ENCODE measurements at regions not wholly inside any gene's neighbourhood (a gene's known extent, or its start where the extent isn't known, plus 50 kb on each side); places are given as distances from the start of the nearest gene placed in this dataset.

DNA sequence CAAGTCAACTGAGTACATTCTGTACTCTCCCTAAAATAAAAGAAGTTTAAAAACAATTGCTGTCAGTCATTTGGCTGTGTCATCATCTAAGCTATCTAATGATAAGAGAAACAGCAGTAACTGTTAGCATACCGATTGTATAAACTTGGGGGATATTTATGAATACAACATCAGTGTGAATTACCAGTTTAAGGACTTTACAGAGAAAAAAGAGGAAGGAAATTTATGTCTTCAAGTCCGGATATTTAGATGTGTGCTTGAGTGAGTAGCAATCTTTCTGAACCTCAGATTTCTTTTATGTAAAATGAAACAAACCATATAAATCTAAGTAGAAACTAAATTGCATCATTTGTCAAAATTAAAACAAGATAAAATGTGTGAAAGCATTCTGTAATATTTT lies 1557.0 kb downstream of the MRPL39 start:
- peaks cover 23% of the 10 kb centered on the region for H3K9me3 Mint-ChIP-seq (ENCODE audit: low read depth)
- no peaks in the 10 kb centered on the region for H3K27me3 Mint-ChIP-seq (ENCODE audit: low read depth)
- DNase-seq (ENCODE audit: low spot score), result no peak
- TF ChIP-seq, protein P1, sequence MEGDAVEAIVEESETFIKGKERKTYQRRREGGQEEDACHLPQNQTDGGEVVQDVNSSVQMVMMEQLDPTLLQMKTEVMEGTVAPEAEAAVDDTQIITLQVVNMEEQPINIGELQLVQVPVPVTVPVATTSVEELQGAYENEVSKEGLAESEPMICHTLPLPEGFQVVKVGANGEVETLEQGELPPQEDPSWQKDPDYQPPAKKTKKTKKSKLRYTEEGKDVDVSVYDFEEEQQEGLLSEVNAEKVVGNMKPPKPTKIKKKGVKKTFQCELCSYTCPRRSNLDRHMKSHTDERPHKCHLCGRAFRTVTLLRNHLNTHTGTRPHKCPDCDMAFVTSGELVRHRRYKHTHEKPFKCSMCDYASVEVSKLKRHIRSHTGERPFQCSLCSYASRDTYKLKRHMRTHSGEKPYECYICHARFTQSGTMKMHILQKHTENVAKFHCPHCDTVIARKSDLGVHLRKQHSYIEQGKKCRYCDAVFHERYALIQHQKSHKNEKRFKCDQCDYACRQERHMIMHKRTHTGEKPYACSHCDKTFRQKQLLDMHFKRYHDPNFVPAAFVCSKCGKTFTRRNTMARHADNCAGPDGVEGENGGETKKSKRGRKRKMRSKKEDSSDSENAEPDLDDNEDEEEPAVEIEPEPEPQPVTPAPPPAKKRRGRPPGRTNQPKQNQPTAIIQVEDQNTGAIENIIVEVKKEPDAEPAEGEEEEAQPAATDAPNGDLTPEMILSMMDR (IDR thresholded peaks at IDR 0.05), result no peak
- no peak overlapping the region for H3K27ac Mint-ChIP-seq (ENCODE audit: unreplicated experiment)
- no peak overlapping the region for H3K4me3 Mint-ChIP-seq (ENCODE audit: unreplicated experiment)
- no peaks in the 10 kb centered on the region for H3K36me3 Mint-ChIP-seq (ENCODE audit: low read depth)
- H3K4me1 Mint-ChIP-seq (ENCODE audit: low read depth), result peaks cover 4% of the 10 kb centered on the region

DNA sequence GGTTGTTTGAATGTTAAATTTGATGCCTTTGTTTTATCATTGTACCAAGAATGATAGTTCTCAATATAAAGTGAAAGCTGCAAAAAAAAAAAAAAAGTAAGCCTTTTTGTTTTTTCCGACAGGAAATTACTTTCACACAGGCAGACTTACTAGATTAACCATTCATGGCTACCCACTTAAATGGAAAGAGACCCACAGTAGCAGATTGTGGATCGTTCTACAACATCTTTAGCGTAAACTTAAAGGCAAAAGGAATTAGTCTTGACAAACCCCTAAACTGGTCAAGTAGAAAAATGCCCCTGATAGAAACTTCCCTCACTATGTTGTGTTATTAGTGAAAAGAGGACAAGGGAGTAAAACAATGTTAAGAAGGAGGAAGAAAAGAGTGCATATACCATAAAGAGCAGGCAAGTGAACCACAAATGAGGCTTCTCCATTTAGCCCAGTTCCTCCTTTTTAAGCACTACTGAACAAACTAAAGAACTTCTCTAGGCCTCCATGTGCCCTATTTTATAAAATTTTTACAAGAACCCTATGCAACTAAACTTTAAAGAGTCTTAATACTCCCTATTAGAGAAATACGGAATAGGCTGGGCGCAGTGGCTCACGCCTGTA lies 1560.3 kb downstream of the MRPL39 start:
- H3K4me1 Mint-ChIP-seq (ENCODE audit: low read depth), result peaks cover 4% of the 10 kb centered on the region
- H3K27ac Mint-ChIP-seq (ENCODE audit: unreplicated experiment), result no peak overlapping the region
- no peaks in the 10 kb centered on the region for H3K27me3 Mint-ChIP-seq (ENCODE audit: low read depth)
- TF ChIP-seq, protein P1 (IDR thresholded peaks at IDR 0.05), result no peak
- no peak for DNase-seq (ENCODE audit: low spot score)
- H3K4me3 Mint-ChIP-seq (ENCODE audit: unreplicated experiment), result no peak overlapping the region
- no peaks in the 10 kb centered on the region for H3K36me3 Mint-ChIP-seq (ENCODE audit: low read depth)
- peaks cover 21% of the 10 kb centered on the region for H3K9me3 Mint-ChIP-seq (ENCODE audit: low read depth)

DNA sequence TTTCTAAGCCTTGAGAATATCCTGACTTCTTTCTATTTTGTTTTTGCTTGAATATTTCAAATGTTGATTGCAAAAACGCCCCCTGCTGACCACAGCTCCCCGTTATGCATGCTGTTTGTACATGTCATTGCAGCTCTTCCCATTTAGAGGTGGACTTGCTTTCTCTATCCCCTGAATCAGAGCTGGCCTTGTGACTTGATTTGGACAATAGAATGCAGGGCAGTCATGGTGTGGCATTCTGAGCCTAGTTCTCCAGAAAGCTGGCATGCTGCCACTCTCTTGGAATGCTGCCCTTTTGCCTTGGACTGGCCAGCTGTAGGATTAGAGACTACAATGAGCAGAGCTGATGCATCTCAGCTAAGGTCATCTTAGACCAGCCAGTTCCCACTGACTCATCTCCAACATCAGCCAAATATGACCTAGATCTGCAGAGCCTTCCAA lies 1561.5 kb downstream of the MRPL39 start:
- TF ChIP-seq, protein P1 (IDR thresholded peaks at IDR 0.05), result no peak

DNA sequence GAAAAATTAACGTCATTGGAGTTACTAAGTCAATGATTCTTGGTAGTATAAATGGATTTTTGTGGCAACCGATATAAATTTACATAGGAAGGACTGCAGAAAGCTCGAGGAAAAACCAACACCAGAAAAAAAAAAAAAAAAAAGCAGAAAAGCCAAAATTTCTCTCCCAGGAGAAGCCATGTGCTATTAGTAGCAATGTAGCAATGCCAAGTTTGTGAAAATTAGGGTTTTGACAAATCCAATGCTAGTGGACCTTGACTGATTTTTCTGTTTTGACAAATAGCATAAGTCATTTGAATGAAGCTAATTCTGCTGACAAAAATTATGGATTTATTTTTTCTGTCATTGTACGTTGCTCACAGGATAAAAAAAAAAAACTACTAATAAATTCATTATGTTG lies 1561.9 kb downstream of the MRPL39 start:
- Mint-ChIP-seq H3K4me3 (ENCODE audit: unreplicated experiment) (no peak overlapping the region), H3K27ac (ENCODE audit: unreplicated experiment) (no peak overlapping the region), H3K27me3 (ENCODE audit: low read depth) (no peaks in the 10 kb centered on the region), H3K4me1 (ENCODE audit: low read depth) (peaks cover 4% of the 10 kb centered on the region), H3K9me3 (ENCODE audit: low read depth) (peaks cover 29% of the 10 kb centered on the region), H3K36me3 (ENCODE audit: low read depth) (no peaks in the 10 kb centered on the region)
- no peak for DNase-seq (ENCODE audit: low spot score)
- TF ChIP-seq, protein P1 (IDR thresholded peaks at IDR 0.05), result no peak

More for the DNA sequence above, 1561.5 kb downstream of the MRPL39 start:
- Mint-ChIP-seq H3K9me3 (ENCODE audit: low read depth) (peaks cover 24% of the 10 kb centered on the region), H3K4me3 (ENCODE audit: unreplicated experiment) (no peak overlapping the region), H3K27me3 (ENCODE audit: low read depth) (no peaks in the 10 kb centered on the region), H3K27ac (ENCODE audit: unreplicated experiment) (no peak overlapping the region), H3K36me3 (ENCODE audit: low read depth) (no peaks in the 10 kb centered on the region), H3K4me1 (ENCODE audit: low read depth) (peaks cover 4% of the 10 kb centered on the region)
- no peak for DNase-seq (ENCODE audit: low spot score)

DNA sequence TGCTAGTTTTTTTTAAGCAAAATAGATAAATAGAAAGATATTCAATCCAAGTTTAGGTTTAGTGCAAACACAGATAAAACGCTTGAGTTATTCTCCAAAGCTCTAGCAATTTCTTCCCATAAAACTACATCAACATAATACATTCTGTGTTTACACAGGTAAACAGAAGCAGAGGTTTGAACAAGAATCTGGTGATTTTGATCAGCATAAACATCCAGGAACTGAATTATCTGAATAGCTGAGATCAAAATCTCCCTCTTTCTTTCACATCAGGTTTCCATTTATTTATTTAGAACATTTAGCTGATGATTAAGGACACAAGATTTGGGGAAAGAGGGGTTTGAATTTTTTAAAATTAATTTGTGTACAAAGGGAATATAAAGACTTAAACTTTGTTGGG lies 1564.6 kb downstream of the MRPL39 start:
- Mint-ChIP-seq H3K4me3 (ENCODE audit: unreplicated experiment) (no peak overlapping the region), H3K27me3 (ENCODE audit: low read depth) (no peaks in the 10 kb centered on the region), H3K27ac (ENCODE audit: unreplicated experiment) (no peak overlapping the region), H3K36me3 (ENCODE audit: low read depth) (no peaks in the 10 kb centered on the region), H3K4me1 (ENCODE audit: low read depth) (peaks cover 4% of the 10 kb centered on the region), H3K9me3 (ENCODE audit: low read depth) (peaks cover 30% of the 10 kb centered on the region)
- TF ChIP-seq, protein P1 (IDR thresholded peaks at IDR 0.05), result no peak
- DNase-seq (ENCODE audit: low spot score), result no peak

Measured in chondrocyte (in vitro differentiated cells).